AG09309 (cell line): ENCODE measurements at regions not wholly inside any gene's neighbourhood (a gene's known extent, or its start where the extent isn't known, plus 50 kb on each side); places are given as distances from the start of the nearest gene placed in this dataset.

Experiments
- DNase-seq: peaks from one replicate; pipeline ENCODE4 v3.0.0-alpha.2; 2010; ENCODE audit warnings: low read depth
- H3K4me3 ChIP-seq: 2 replicates; pipeline ENCODE4 v1.5.1; 2011; ENCODE audit warnings: mild to moderate bottlenecking, low read depth, low read length, moderate library complexity; ENCODE audit not compliant: control insufficient read depth
- CTCF ChIP-seq: IDR thresholded peaks from 2 replicates; pipeline ENCODE4 v1.5.1; 2011; ENCODE audit warnings: mild to moderate bottlenecking, low read depth, low read length, inconsistent platforms; ENCODE audit not compliant: insufficient read depth, control insufficient read depth; ENCODE audit errors: missing control alignments

DNA sequence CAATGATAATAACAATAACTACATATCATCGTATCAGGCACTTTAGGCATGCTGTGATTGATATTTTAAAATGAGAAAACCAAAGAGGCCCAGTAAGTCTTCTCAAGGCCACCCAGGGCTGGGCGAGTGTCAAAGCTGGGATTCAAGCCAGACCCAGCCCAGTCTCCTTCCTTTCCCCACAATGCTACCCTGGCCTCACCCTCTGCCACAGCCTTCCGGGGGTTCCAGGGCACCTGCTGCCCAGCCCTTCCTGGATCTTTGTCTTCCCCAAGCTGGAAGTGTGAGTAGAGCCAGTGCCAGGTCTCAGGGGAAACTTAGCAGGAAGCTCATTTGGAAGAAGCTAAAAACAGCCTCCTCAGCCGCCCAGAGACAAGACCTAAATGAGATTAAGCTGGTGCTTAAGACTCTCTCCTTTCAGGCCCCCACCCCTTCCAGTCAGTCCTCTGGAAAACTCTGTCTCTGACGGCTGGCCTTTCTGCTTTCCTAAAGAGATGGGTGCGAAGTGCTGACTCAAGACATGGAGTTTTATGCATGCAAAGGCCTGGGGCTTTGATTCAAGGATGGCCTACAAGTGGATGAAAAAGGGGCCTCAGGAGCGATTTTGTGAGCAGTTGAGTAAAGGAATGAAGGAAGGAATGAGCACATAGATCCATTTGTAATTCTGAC, 184.2 kb downstream of the KCNA5 start:
- H3K4me3 ChIP-seq: no peak overlapping the region
- no peak for TF ChIP-seq CTCF
- no peak for DNase-seq

DNA sequence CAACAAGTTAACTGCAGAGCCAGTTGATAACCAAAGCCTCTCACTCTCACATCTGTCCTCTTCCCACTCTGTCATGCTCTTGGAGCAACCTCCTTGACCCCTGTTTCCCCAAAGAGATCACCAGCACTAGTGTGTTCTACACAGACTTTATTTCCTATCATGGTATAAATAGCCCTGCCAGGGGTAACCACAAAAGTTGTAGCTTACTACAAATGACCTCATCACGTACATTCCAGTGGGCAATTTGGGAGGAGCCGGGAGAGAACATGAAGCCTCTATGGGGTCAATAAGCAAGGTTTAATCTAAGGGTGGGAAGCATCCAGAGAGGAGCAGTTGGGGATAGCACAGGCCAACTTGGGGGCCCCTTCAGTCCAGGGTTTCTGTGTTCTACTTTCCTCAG, 186.5 kb downstream of the KCNA5 start:
- H3K4me3 ChIP-seq: no peak overlapping the region
- TF ChIP-seq CTCF: no peak
- peak; percentile 52 for DNase-seq

DNA sequence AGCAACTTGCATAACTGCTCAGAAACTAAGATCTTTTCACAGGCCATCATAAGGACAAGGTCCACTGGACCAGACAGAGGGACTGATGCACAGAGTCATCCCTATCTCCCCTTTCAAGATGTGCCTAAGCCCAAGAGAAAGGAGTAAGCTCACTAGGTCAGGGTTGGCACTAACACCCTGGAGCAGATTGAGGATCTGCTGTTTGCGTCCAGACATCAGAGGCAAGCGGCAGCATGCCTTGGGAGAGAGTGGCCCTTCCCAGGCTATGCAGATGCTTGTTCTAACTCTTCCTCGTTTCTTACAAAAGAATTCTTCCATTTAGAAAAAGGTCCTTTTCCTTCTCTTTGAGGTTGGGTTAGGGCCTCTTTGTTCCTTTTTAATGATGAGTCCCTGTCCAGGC, 187.2 kb downstream of the KCNA5 start:
- no peak overlapping the region for H3K4me3 ChIP-seq
- DNase-seq: no peak
- no peak for TF ChIP-seq CTCF

DNA sequence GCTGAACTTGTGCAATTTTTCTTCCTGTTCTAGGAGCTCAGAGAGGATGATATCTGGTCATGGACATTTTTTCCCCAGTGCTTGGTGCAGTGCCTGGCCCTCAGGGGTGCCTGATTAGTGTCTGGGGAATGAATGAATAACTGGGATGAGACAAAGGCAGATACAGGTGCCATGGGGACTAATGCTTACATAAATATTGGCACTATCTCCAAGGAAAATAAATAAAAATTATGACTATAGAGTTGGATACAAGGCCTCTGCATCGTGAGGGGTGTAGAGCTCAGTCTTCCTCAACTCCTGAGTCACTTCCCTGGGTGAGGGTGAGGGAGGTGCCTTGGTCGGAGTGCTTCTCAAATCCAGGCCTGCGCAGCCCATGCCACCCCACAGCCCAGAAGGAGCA, 188.6 kb downstream of the KCNA5 start:
- TF ChIP-seq CTCF: no peak
- no peak overlapping the region for H3K4me3 ChIP-seq
- DNase-seq: peak; percentile 28

DNA sequence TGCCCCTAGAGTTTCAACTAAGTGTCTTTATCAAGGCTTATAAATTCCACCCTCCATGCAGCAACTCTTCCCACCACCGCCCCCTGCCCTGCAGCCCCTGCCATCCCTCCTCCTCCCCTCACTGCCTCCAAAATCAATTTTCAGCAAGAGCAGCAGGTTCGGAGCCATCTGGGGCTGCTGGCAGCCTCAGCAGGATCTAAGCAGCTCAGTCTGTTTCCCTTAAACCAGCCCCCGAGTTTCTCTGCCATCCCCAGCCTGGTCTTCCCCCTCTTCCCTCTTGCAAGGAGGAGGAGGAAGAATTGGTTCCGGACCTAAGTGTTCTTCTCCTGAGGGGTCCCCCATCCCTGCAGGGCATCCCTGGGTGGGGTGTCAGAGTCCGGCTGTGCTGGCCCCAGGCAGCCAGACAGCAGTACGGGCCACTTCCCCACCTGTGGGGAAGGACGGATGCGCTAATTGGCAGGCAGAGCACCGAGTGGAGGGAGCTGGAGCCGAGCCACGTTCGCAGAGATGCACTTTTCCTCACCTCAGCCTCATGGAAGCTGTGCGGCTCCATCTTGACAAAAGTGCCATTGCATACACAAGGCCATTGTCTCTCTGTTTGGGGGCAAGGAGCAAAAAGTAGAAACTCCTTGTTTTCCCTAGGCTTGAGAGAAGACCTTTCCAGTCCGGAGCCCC, 189.3 kb downstream of the KCNA5 start:
- DNase-seq: no peak
- TF ChIP-seq CTCF: no peak
- H3K4me3 ChIP-seq: no peak overlapping the region

DNA sequence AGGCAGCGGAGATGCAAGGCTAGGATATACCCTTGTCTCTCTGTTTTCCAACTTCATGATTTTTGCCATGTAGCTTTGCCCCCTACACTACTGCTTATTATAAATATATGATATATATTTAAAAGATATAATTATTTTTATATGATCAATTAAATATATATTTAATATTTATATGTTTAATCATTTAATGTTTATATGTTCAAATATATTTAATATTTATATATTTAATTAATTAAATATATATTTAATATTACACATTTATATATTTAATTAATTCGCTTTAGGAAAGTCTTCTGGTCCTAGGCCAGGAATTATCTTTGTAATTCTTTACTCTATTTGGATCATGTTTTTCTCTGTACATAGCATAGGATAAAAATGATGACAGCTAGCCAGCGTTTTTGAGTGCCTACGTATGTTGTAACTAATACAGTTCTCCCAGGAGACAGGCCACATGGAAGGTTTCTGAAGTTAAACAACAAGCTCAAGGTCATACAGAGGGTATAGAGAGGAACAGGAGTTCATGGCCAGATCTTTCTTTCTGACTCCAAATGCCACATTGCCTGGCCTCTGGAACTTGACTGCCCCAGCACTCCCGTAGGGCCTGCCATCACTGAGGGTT, 192.5 kb downstream of the KCNA5 start:
- H3K4me3 ChIP-seq: no peak overlapping the region
- DNase-seq: no peak
- no peak for TF ChIP-seq CTCF
